Activated CD4-positive, alpha-beta memory T cell treated with anti-CD3 and anti-CD28 coated beads, Interleukin-2, amount 10 ng/mL, durations not matched to agents 7 days and 5 days (primary cell): ENCODE measurements at regions not wholly inside any gene's neighbourhood (a gene's known extent, or its start where the extent isn't known, plus 50 kb on each side); places are given as distances from the start of the nearest gene placed in this dataset.

ENCODE experiments used
- CTCF ChIA-PET: fragments of 350-600 bp; sonication (Branson Sonifier 250); formaldehyde crosslinking; loops from one replicate; lab custom pipeline; 2021; ENCODE audit warnings: antibody characterized with exemption, inconsistent platforms; lab: Charles Lee
- POLR2A ChIA-PET: fragments of 350-600 bp; sonication (Branson Sonifier 250); formaldehyde crosslinking; loops from one replicate; lab custom pipeline; 2021; ENCODE audit warnings: antibody characterized with exemption; lab: Charles Lee
- DNase-seq: peaks from one replicate; pipeline ENCODE4 v3.0.0-alpha.2; 2020
- H3K27ac Mint-ChIP-seq: one replicate; pipeline ENCODE4 v1.8.0; 2021; ENCODE audit warnings: mild to moderate bottlenecking, mixed read lengths
- H3K27me3 Mint-ChIP-seq: one replicate; pipeline ENCODE4 v1.8.0; 2021; ENCODE audit warnings: mixed read lengths
- H3K36me3 Mint-ChIP-seq: one replicate; pipeline ENCODE4 v1.8.0; 2021; ENCODE audit warnings: low read depth, mixed read lengths
- H3K4me1 Mint-ChIP-seq: one replicate; pipeline ENCODE4 v1.8.0; 2021; ENCODE audit warnings: mixed read lengths
- H3K4me3 Mint-ChIP-seq: one replicate; pipeline ENCODE4 v1.8.0; 2021; ENCODE audit warnings: mild to moderate bottlenecking, mixed read lengths
- H3K9me3 Mint-ChIP-seq: one replicate; pipeline ENCODE4 v1.8.0; 2021; ENCODE audit warnings: mixed read lengths

- no peak for DNase-seq
- Mint-ChIP-seq H3K27ac (no peak overlapping the region), H3K4me1 (no peaks in the 10 kb centered on the region), H3K36me3 (no peaks in the 10 kb centered on the region), H3K27me3 (peaks cover 12% of the 10 kb centered on the region), H3K4me3 (no peak overlapping the region), H3K9me3 (no peaks in the 10 kb centered on the region)
- CTCF ChIA-PET: no interaction called here
- POLR2A ChIA-PET: no interaction called here
These were observed 105.1 kb downstream of the TRAPPC11 start for GRCh38 chr4:183763990-183764754.

- Mint-ChIP-seq H3K27me3 (peaks cover 11% of the 10 kb centered on the region), H3K36me3 (no peaks in the 10 kb centered on the region), H3K4me3 (no peak overlapping the region), H3K27ac (no peak overlapping the region), H3K4me1 (no peaks in the 10 kb centered on the region), H3K9me3 (no peaks in the 10 kb centered on the region)
- DNase-seq: no peak
- ChIA-PET CTCF (no interaction called here), POLR2A (no interaction called here)
These were observed 106.3 kb downstream of the TRAPPC11 start for GRCh38 chr4:183765251-183765911.

- Mint-ChIP-seq H3K27me3 (peaks cover 11% of the 10 kb centered on the region), H3K4me1 (no peaks in the 10 kb centered on the region), H3K27ac (no peak overlapping the region), H3K9me3 (no peaks in the 10 kb centered on the region), H3K36me3 (no peaks in the 10 kb centered on the region), H3K4me3 (no peak overlapping the region)
- POLR2A ChIA-PET: no interaction called here
- CTCF ChIA-PET: no interaction called here
- no peak for DNase-seq
These were observed 107.0 kb downstream of the TRAPPC11 start for GRCh38 chr4:183766140-183766539.

GRCh38 chr4:183770906-183771305 lies 111.8 kb downstream of the TRAPPC11 start:
- no peak overlapping the region for H3K27ac Mint-ChIP-seq
- H3K9me3 Mint-ChIP-seq: no peaks in the 10 kb centered on the region
- H3K27me3 Mint-ChIP-seq: no peaks in the 10 kb centered on the region
- DNase-seq: no peak
- ChIA-PET CTCF (interaction anchor here (1.1 kb wide), 1 partner anchor 10 kb away, joined by 3 read pairs; no protein-coding TSS in a partner anchor), POLR2A (no interaction called here)
- H3K36me3 Mint-ChIP-seq: no peaks in the 10 kb centered on the region
- H3K4me1 Mint-ChIP-seq: no peaks in the 10 kb centered on the region
- H3K4me3 Mint-ChIP-seq: no peak overlapping the region

GRCh38 chr4:183772361-183772760 lies 113.3 kb downstream of the TRAPPC11 start:
- Mint-ChIP-seq H3K4me1 (no peaks in the 10 kb centered on the region), H3K27me3 (peaks cover 2% of the 10 kb centered on the region), H3K36me3 (no peaks in the 10 kb centered on the region), H3K27ac (no peak overlapping the region), H3K4me3 (no peak overlapping the region), H3K9me3 (no peaks in the 10 kb centered on the region)
- DNase-seq: no peak
- CTCF ChIA-PET: interaction anchor here (1.0 kb wide), 1 partner anchor 50 kb away, joined by 3 read pairs; no protein-coding TSS in a partner anchor
- POLR2A ChIA-PET: no interaction called here

- Mint-ChIP-seq H3K4me3 (no peak overlapping the region), H3K27ac (no peak overlapping the region), H3K27me3 (peaks cover 2% of the 10 kb centered on the region), H3K9me3 (no peaks in the 10 kb centered on the region), H3K36me3 (no peaks in the 10 kb centered on the region), H3K4me1 (no peaks in the 10 kb centered on the region)
- ChIA-PET POLR2A (no interaction called here), CTCF (no interaction called here)
- no peak for DNase-seq
These were observed 114.7 kb downstream of the TRAPPC11 start for GRCh38 chr4:183773790-183774189.

- Mint-ChIP-seq H3K27ac (no peak overlapping the region), H3K9me3 (no peaks in the 10 kb centered on the region), H3K27me3 (peaks cover 11% of the 10 kb centered on the region), H3K4me3 (no peak overlapping the region), H3K36me3 (no peaks in the 10 kb centered on the region), H3K4me1 (no peaks in the 10 kb centered on the region)
- DNase-seq: no peak
- POLR2A ChIA-PET: no interaction called here
- CTCF ChIA-PET: no interaction called here
These were observed 121.8 kb upstream of the STOX2 start for GRCh38 chr4:183783306-183783705.

- Mint-ChIP-seq H3K4me1 (no peaks in the 10 kb centered on the region), H3K36me3 (no peaks in the 10 kb centered on the region), H3K27me3 (peaks cover 11% of the 10 kb centered on the region), H3K4me3 (no peak overlapping the region), H3K27ac (no peak overlapping the region), H3K9me3 (no peaks in the 10 kb centered on the region)
- POLR2A ChIA-PET: no interaction called here
- no peak for DNase-seq
- CTCF ChIA-PET: no interaction called here
These were observed 121.0 kb upstream of the STOX2 start for GRCh38 chr4:183783991-183784553.

- no peaks in the 10 kb centered on the region for H3K4me1 Mint-ChIP-seq
- ChIA-PET POLR2A (no interaction called here), CTCF (no interaction called here)
- H3K36me3 Mint-ChIP-seq: no peaks in the 10 kb centered on the region
- no peak overlapping the region for H3K4me3 Mint-ChIP-seq
- DNase-seq: no peak
- H3K27me3 Mint-ChIP-seq: peaks cover 12% of the 10 kb centered on the region
- no peaks in the 10 kb centered on the region for H3K9me3 Mint-ChIP-seq
- H3K27ac Mint-ChIP-seq: no peak overlapping the region
These were observed 116.7 kb upstream of the STOX2 start for GRCh38 chr4:183788308-183788905.

GRCh38 chr4:183789657-183790056 lies 115.5 kb upstream of the STOX2 start:
- CTCF ChIA-PET: no interaction called here

GRCh38 chr4:183790661-183791060 lies 114.4 kb upstream of the STOX2 start:
- peaks cover 23% of the 10 kb centered on the region for H3K27me3 Mint-ChIP-seq
- H3K27ac Mint-ChIP-seq: no peak overlapping the region
- CTCF ChIA-PET: no interaction called here
- H3K36me3 Mint-ChIP-seq: no peaks in the 10 kb centered on the region
- POLR2A ChIA-PET: no interaction called here
- no peak for DNase-seq
- H3K4me1 Mint-ChIP-seq: no peaks in the 10 kb centered on the region
- H3K9me3 Mint-ChIP-seq: no peaks in the 10 kb centered on the region
- H3K4me3 Mint-ChIP-seq: no peak overlapping the region

More at GRCh38 chr4:183789657-183790056, 115.5 kb upstream of the STOX2 start:
- Mint-ChIP-seq H3K27me3 (peaks cover 18% of the 10 kb centered on the region), H3K4me3 (no peak overlapping the region), H3K36me3 (no peaks in the 10 kb centered on the region), H3K9me3 (no peaks in the 10 kb centered on the region), H3K27ac (no peak overlapping the region), H3K4me1 (no peaks in the 10 kb centered on the region)
- POLR2A ChIA-PET: no interaction called here
- DNase-seq: no peak

GRCh38 chr4:183797011-183797444 lies 108.1 kb upstream of the STOX2 start:
- ChIA-PET CTCF (no interaction called here), POLR2A (no interaction called here)
- Mint-ChIP-seq H3K27ac (no peak overlapping the region), H3K9me3 (no peaks in the 10 kb centered on the region), H3K4me1 (peaks cover 13% of the 10 kb centered on the region), H3K27me3 (peaks cover 63% of the 10 kb centered on the region), H3K4me3 (peak overlapping the region; percentile 41), H3K36me3 (peaks cover 3% of the 10 kb centered on the region)
- no peak for DNase-seq
